Fibroblast of lung (primary cell): ENCODE measurements at regions not wholly inside any gene's neighbourhood (a gene's known extent, or its start where the extent isn't known, plus 50 kb on each side); places are given as distances from the start of the nearest gene placed in this dataset.

Experiments used
- EZH2 ChIP-seq: IDR thresholded peaks from 2 replicates; pipeline ENCODE4 v1.5.1; 2012; ENCODE audit warnings: low read length, control low read depth, mild to moderate bottlenecking; ENCODE audit errors: missing control alignments
- TF ChIP-seq, protein P1 (sequence below), 2 donors: IDR thresholded peaks in 1 of 2; conservative IDR thresholded peaks in 1 of 2; 1 replicate in 1 of 2; 2 replicates in 1 of 2; pipeline ENCODE4 v1.5.1; 2011 to 2012; ENCODE audit warnings: low read length in 2 of 2, control low read depth in 1 of 2, inconsistent platforms in 1 of 2, low read depth in 1 of 2, mild to moderate bottlenecking in 1 of 2

GRCh38 chr16:64185954-64186353 lies 935.9 kb downstream of the CDH11 start:
- TF ChIP-seq, protein P1, sequence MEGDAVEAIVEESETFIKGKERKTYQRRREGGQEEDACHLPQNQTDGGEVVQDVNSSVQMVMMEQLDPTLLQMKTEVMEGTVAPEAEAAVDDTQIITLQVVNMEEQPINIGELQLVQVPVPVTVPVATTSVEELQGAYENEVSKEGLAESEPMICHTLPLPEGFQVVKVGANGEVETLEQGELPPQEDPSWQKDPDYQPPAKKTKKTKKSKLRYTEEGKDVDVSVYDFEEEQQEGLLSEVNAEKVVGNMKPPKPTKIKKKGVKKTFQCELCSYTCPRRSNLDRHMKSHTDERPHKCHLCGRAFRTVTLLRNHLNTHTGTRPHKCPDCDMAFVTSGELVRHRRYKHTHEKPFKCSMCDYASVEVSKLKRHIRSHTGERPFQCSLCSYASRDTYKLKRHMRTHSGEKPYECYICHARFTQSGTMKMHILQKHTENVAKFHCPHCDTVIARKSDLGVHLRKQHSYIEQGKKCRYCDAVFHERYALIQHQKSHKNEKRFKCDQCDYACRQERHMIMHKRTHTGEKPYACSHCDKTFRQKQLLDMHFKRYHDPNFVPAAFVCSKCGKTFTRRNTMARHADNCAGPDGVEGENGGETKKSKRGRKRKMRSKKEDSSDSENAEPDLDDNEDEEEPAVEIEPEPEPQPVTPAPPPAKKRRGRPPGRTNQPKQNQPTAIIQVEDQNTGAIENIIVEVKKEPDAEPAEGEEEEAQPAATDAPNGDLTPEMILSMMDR (conservative IDR thresholded peaks at IDR 0.05 in 1 of 2, IDR thresholded peaks at IDR 0.05 in 1 of 2; ENCODE audit: low read depth in 1 of 2, low read length in 2 of 2) = no peak
- no peak for TF ChIP-seq EZH2
